Stimulated activated CD8-positive, alpha-beta memory T cell treated with anti-CD3 and anti-CD28 coated beads, Interleukin-15, amount 100 ng/mL, for 48 hours (primary cell): ENCODE measurements at regions not wholly inside any gene's neighbourhood (a gene's known extent, or its start where the extent isn't known, plus 50 kb on each side); places are given as distances from the start of the nearest gene placed in this dataset.

ENCODE experiments used
- DNase-seq, 2 donors: peaks; one replicate each; pipeline ENCODE4 v3.0.0-alpha.2; 2020; ENCODE audit warnings: low read depth in 2 of 2

DNA sequence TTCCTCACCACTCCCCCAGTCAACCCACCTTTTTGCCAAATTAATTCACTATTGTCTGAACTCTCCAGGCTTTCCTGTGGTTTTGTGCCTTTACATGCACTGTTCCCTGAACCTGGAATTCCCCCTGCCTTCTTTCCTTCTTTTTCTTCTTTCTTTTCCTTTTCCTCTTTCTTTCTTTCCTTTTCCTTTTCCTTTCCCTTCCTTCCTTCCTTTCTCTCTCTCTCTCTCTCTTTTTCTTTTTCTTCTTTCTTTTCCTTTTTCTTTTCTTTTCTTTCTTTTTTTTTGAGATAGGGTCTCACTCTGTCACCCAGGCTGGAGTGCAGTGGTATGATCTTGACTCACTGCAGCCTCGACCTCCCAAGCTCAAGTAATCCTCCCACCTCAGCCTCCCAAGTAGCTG is 56.6 kb upstream of the CDC42BPA start:
- no peak for DNase-seq

DNA sequence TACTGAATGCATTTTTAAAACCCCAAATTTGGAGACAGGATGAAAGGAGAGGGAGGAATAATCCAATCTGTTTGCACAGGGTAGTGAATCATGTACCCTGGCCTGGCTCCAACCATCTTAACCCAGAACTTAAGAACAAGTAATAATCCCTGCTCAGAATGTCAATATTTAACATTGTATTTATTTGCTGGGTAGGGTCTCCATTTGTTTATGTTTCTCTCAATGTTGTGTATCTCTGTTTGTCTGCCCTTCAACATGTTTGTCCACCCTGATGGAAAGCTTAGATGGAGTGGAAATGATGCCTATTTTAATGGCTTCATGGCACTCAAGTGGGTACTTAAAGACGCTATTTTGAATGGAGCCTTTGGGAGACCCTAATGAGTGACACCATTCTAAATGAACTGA is 54.4 kb upstream of the CDC42BPA start:
- no peak for DNase-seq

DNA sequence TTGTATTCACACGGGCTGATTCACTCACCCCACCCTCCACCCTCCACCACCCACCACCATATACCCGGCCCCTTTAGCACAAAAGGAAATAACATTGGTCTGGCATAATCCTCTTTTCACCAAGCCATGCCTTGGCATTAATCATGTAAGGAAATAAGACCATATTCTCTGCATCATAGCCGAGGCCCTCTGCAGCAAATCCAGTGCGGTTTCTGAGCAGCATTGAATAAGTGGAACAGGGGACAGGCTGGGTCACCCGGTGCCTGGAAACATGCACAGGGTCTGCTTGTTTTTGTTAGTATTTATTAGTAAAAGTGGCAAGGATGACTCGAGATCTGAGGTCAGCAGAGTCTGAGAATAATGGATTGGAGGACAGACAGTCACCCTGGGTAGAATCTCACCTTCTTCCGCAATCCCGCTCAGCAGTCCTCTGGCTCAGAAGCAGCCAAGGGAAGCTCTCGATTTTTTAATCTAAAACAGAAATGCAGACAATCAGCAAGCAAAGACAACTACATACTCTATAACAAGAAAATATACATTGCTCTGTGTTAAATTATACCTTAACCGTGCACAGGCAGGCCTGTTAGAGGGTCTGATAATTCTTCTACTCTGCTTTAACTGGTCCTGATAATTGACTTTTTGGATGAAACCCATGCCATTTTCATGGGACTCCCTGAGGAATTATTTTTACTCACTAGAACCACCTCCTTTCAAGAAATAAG is 52.4 kb upstream of the CDC42BPA start:
- DNase-seq, result no peak

DNA sequence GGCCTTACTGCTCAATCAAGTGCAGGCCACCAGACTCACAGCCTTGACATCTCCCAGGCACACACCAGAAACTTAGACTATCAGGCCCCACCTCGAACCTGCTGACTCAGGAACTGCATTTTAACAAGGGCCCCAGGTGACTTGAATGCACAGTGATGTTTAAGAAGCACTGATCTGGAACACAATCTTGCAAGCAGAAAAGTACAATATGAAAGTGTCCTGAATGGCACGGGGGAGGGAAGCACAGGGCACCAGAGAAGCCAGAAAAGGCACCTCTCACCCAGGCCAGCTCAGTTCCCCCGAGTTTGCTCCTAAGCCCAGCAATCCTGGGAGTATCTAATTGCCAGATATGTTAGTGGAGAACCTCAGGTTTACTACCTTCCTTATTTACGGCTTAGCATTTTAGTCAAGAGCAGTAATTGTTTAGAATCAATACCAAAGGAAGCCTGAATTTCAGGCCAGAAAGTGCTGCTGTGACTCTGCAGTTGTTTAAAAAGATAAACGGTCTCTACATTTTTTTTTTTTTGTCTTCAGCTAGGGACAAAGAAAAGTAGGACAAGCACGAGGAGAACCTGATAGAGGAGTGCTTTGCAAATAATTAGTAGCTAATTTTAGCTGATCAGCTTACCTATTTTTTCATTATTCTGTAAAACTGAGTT is 50.9 kb upstream of the CDC42BPA start:
- DNase-seq, result no peak
